GM23338 (cell line): ENCODE measurements at regions not wholly inside any gene's neighbourhood (a gene's known extent, or its start where the extent isn't known, plus 50 kb on each side); places are given as distances from the start of the nearest gene placed in this dataset.

Experiments
- ATAC-seq: fragments of 200-7000 bp; cut with Tn5 transposase; 3 replicates; pipeline ENCODE4 v1.9.1; 2020
- DNase-seq: peaks from one replicate; pipeline ENCODE4 v3.0.0-alpha.2; 2015; ENCODE audit warnings: low spot score
- H2AFZ ChIP-seq: fragments of 200-600 bp; sonication (generic); 2 replicates; pipeline ENCODE4 v1.8.0; 2016; ENCODE audit warnings: antibody characterized with exemption, mild to moderate bottlenecking, moderate library complexity
- H3F3A ChIP-seq: fragments of 200-600 bp; sonication (generic); replicated peaks from 2 replicates; pipeline ENCODE4 v1.8.0; 2017; ENCODE audit warnings: antibody characterized with exemption, mixed run types, low read depth
- H3K27ac ChIP-seq: fragments of 200-600 bp; sonication (generic); 2 replicates; pipeline ENCODE4 v1.6.1; 2016; ENCODE audit warnings: low read depth
- H3K27me3 ChIP-seq: fragments of 200-600 bp; sonication (generic); 2 replicates; pipeline ENCODE4 v1.8.0; 2016; ENCODE audit warnings: mild to moderate bottlenecking, mixed run types, moderate library complexity; ENCODE audit not compliant: insufficient read depth
- H3K36me3 ChIP-seq: fragments of 200-600 bp; sonication (generic); 2 replicates; pipeline ENCODE4 v1.8.0; 2016; ENCODE audit warnings: mild to moderate bottlenecking; ENCODE audit not compliant: insufficient read depth
- H3K4me1 ChIP-seq: fragments of 200-600 bp; sonication (generic); 2 replicates; pipeline ENCODE4 v1.8.0; 2016; ENCODE audit warnings: mild to moderate bottlenecking, moderate library complexity; ENCODE audit not compliant: insufficient read depth
- H3K4me2 ChIP-seq: fragments of 200-600 bp; sonication (generic); 2 replicates; pipeline ENCODE4 v1.7.1; 2017; ENCODE audit warnings: mixed run types
- H3K4me3 ChIP-seq: fragments of 200-600 bp; sonication (generic); 2 replicates; pipeline ENCODE4 v1.6.1; 2016; ENCODE audit warnings: mixed run types
- H3K79me2 ChIP-seq: fragments of 200-600 bp; sonication (generic); replicated peaks from 2 replicates; pipeline ENCODE4 v1.8.0; 2017; ENCODE audit warnings: mild to moderate bottlenecking; ENCODE audit not compliant: insufficient read depth
- H3K9me2 ChIP-seq: fragments of 200-600 bp; sonication (generic); 2 replicates; pipeline ENCODE4 v1.8.0; 2017; ENCODE audit not compliant: insufficient read depth
- H4K20me1 ChIP-seq: fragments of 200-600 bp; sonication (generic); replicated peaks from 2 replicates; pipeline ENCODE4 v1.8.0; 2017; ENCODE audit warnings: mild to moderate bottlenecking; ENCODE audit not compliant: insufficient read depth
- H3K27ac Mint-ChIP-seq: 2 replicates; pipeline ENCODE4 v1.8.0; 2020; ENCODE audit warnings: inconsistent platforms, mild to moderate bottlenecking, moderate library complexity, mixed read lengths
- H3K27me3 Mint-ChIP-seq: 3 replicates; pipeline ENCODE4 v1.8.0; 2022; ENCODE audit warnings: low read depth, mild to moderate bottlenecking, moderate library complexity, mixed read lengths, inconsistent platforms; ENCODE audit not compliant: insufficient read depth, poor library complexity
- H3K36me3 Mint-ChIP-seq: 3 replicates; pipeline ENCODE4 v1.8.0; 2021; ENCODE audit warnings: low read depth, mild to moderate bottlenecking, inconsistent platforms, moderate library complexity, mixed read lengths
- H3K4me1 Mint-ChIP-seq: 3 replicates; pipeline ENCODE4 v1.8.0; 2020; ENCODE audit warnings: mild to moderate bottlenecking, inconsistent platforms, mixed read lengths
- H3K4me3 Mint-ChIP-seq: 3 replicates; pipeline ENCODE4 v1.8.0; 2021; ENCODE audit warnings: moderate library complexity, mild to moderate bottlenecking, inconsistent platforms, mixed read lengths
- H3K9me3 Mint-ChIP-seq: 3 replicates; pipeline ENCODE4 v1.8.0; 2020; ENCODE audit warnings: moderate library complexity, mild to moderate bottlenecking, inconsistent platforms, mixed read lengths
- CREB1 ChIP-seq: fragments of 250-450 bp; sonication (Bioruptor Pico); IDR thresholded peaks from 2 replicates; pipeline ENCODE4 v1.5.0; 2020; ENCODE audit warnings: low read depth, mild to moderate bottlenecking, moderate library complexity
- CTCF ChIP-seq, 2 experiments: fragments of 200-600 bp in 1 of 2; sonication (generic) in 1 of 2; conservative IDR thresholded peaks; 2 replicates each; pipeline versions ENCODE4 v1.5.1 to v1.6.1; 2016 to 2017; ENCODE audit warnings: antibody characterized with exemption in 2 of 2, low read depth in 2 of 2, mild to moderate bottlenecking in 2 of 2, moderate library complexity in 1 of 2
- ETS1 ChIP-seq: IDR thresholded peaks from 2 replicates; pipeline ENCODE4 v1.6.1; 2016; ENCODE audit warnings: antibody characterized with exemption
- EZH2 ChIP-seq: fragments of 200-600 bp; sonication (generic); IDR thresholded peaks from one replicate; pipeline ENCODE4 v1.8.0; 2017; ENCODE audit warnings: antibody characterized with exemption, mild to moderate bottlenecking, low read depth; ENCODE audit not compliant: unreplicated experiment
- EZH2phosphoT487 ChIP-seq: fragments of 200-600 bp; sonication (generic); IDR thresholded peaks from one replicate; pipeline ENCODE4 v1.8.1; 2018; ENCODE audit warnings: antibody characterized with exemption; ENCODE audit not compliant: unreplicated experiment
- JUNB ChIP-seq: IDR thresholded peaks from one replicate; pipeline ENCODE4 v1.6.1; 2016; ENCODE audit warnings: antibody characterized with exemption; ENCODE audit not compliant: unreplicated experiment
- NANOG ChIP-seq: IDR thresholded peaks from 2 replicates; pipeline ENCODE4 v1.6.1; 2016; ENCODE audit warnings: antibody characterized with exemption, borderline replicate concordance
- POLR2AphosphoS5 ChIP-seq: IDR thresholded peaks from 2 replicates; pipeline ENCODE4 v1.6.1; 2016; ENCODE audit warnings: antibody characterized with exemption, low read depth
- REST ChIP-seq: IDR thresholded peaks from one replicate; pipeline ENCODE4 v1.6.1; 2018; ENCODE audit warnings: antibody characterized with exemption; ENCODE audit not compliant: unreplicated experiment
- STAT1 ChIP-seq: IDR thresholded peaks from one replicate; pipeline ENCODE4 v1.6.1; 2016; ENCODE audit warnings: antibody characterized with exemption; ENCODE audit not compliant: unreplicated experiment
- ZNF114 ChIP-seq: fragments of 250-450 bp; sonication (Bioruptor Pico); IDR thresholded peaks from 2 replicates; pipeline ENCODE4 v1.5.0; 2020; ENCODE audit warnings: mild to moderate bottlenecking, moderate library complexity
- ZNF331 ChIP-seq: fragments of 250-450 bp; sonication (Bioruptor Pico); IDR thresholded peaks from 2 replicates; pipeline ENCODE4 v1.5.0; 2020; ENCODE audit warnings: low read depth, mild to moderate bottlenecking, moderate library complexity
- ZNF462 ChIP-seq: fragments of 250-450 bp; sonication (Bioruptor Pico); IDR thresholded peaks from 2 replicates; pipeline ENCODE4 v1.5.0; 2020; ENCODE audit warnings: mild to moderate bottlenecking, moderate library complexity

- H3K9me3 Mint-ChIP-seq, result peaks cover 5% of the 10 kb centered on the region; the same call in 2 of the 3 replicates
- no peaks in the 10 kb centered on the region for H3K4me1 ChIP-seq
- H3K4me3 ChIP-seq, result no peak overlapping the region
- peaks cover 2% of the 10 kb centered on the region for H3K27me3 Mint-ChIP-seq
- H3K9me2 ChIP-seq, result no peaks in the 10 kb centered on the region
- ATAC-seq (no peak), DNase-seq (no peak)
- H2AFZ ChIP-seq, result no peak overlapping the region
- H3K4me2 ChIP-seq, result no peak overlapping the region
- no peaks in the 10 kb centered on the region for H3K79me2 ChIP-seq
- no peaks in the 10 kb centered on the region for H3K4me1 Mint-ChIP-seq
- H3K27me3 ChIP-seq, result no peaks in the 10 kb centered on the region
- H3F3A ChIP-seq, result no peaks in the 10 kb centered on the region
- no peak overlapping the region for H3K4me3 Mint-ChIP-seq
- no peaks in the 10 kb centered on the region for H3K36me3 ChIP-seq
- H3K36me3 Mint-ChIP-seq, result peaks cover 4% of the 10 kb centered on the region; the same call in 2 of the 3 replicates
- TF ChIP-seq ZNF114 (CRISPR knock-in tag), result no peak
- no peak for TF ChIP-seq EZH2phosphoT487
- no peak for TF ChIP-seq ETS1
- no peak for TF ChIP-seq EZH2
- TF ChIP-seq CREB1 (CRISPR knock-in tag), result no peak
- no peak for TF ChIP-seq NANOG
- no peak for TF ChIP-seq STAT1
- no peak for TF ChIP-seq REST
- no peak for TF ChIP-seq CTCF (conservative IDR thresholded peaks at IDR 0.05; ENCODE audit: low read depth in 2 of 2)
- TF ChIP-seq ZNF462 (CRISPR knock-in tag), result no peak
- TF ChIP-seq POLR2AphosphoS5, result no peak
- TF ChIP-seq ZNF331 (CRISPR knock-in tag), result no peak
- no peak for TF ChIP-seq JUNB
- H3K27ac Mint-ChIP-seq, result no peak overlapping the region
- no peaks in the 10 kb centered on the region for H4K20me1 ChIP-seq
- no peak overlapping the region for H3K27ac ChIP-seq
Measured at GRCh38 chr15:35596285-35596684, 50.3 kb upstream of the DPH6 start.
